HG03571 (cell line): ENCODE measurements at regions not wholly inside any gene's neighbourhood (a gene's known extent, or its start where the extent isn't known, plus 50 kb on each side); places are given as distances from the start of the nearest gene placed in this dataset.

Source experiments
- ATAC-seq: cut with Tn5 transposase; IDR thresholded peaks from one replicate; pipeline ENCODE4 v1.9.1; 2021; ENCODE audit not compliant: unreplicated experiment

- no peak for ATAC-seq
Measured at GRCh38 chr18:22542406-22542835, 124.7 kb upstream of the CTAGE1 start.

DNA sequence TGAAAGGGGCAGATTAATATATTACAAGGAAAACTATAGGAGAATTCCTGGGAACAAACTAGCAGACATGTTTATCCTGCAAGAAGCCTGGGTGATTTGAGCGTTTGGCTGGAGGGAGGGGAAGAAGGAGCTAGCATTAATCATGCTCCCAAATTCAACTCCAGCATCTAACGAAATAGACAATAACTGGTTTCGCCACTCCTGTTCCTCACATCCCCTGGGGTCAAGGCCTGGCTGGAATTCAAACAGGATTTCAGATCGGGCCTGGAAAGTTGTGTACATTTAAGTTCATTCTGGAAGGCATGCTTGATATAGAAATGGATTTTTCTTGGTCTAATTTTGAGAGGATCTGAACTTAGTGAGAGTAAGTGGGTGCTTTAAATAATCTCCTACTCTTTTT is 126.1 kb upstream of the CTAGE1 start:
- no peak for ATAC-seq

DNA sequence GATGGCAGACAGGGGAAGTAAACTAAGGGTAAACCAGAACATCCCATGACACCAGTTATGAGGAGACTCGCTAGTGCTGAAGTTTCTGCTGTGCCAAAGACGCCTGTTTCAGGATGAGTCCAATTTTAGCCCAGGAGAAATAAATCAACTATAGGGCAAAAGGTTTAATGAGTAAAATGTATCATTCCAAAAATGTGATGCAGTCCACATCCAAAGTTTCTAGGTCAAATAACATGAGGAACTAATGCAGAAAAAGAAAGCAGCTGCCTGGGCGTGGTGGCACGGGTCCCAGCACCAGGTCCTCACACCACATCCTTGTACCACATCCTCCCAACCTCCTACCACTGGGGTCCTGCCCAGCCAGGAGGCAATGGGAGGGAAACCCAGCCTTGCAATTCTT is 126.9 kb upstream of the CTAGE1 start:
- ATAC-seq, result no peak

- no peak for ATAC-seq
Measured at GRCh38 chr18:22545066-22545760, 127.5 kb upstream of the CTAGE1 start.

DNA sequence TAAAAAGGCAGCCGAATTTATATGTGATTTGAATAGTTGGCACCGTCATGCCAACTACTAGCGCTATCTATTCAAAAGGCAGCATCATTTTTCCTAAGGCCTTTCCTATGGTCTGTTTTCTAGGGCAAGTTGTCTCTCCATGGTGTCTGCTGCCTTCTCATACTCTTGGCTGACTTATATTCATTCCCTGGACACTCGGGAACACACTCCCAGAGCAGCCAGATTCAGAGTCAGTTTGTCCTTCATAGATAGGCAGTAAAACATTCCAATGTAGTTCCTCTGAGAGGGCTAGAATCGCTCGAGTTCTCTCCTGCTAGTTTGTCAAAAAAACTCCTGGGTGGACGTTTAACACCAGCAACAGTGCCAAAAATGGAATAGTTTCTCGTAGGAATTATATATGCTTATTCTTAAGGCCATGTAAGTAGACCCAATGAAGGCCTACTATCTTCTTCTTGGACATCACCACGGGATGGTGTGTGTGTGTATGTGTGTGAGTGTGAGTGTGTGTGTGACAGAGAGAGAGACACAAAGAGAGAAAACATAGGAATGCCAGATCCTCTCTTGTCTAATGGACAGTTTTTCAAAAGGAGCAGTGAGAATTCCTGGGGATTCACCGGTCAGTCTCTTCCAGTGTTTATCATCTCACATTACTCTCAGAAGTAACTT is 129.3 kb upstream of the CTAGE1 start:
- no peak for ATAC-seq

DNA sequence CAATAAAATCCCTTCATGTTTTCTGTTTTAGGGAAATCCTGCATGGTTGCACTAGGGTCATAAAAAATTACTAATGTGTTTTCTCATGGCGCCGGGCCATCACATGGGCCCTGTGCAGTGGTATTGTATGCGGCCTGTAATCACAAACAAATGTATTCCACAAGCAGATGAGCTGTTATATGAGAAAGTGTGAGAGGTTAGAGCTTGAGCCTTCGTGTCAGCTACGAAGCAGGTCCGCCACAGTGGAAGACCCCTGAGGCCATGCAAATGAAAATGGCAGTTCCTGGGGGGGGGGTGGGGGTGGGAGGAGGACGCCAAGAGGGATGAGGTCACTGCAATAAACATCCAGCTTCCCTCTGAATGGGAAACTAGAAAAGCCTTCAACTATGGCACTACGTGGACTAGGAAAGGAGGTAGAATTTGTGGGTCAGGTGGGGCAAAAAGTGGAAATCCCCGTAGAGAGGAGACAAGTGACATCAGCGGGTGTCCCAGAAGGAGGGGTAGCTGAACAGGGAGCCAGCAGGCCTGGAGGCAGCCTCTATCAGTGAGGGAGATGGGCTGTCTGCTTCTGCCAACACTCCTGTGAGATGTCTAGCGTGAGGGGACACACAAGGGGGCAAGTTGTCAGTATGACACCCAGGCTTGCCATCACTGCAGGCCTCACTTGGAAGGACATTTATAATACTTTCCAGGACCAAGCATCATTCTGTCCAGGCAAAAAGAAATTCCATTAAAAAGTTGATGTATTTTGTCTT is 130.3 kb upstream of the CTAGE1 start:
- no peak for ATAC-seq

- no peak for ATAC-seq
Measured at GRCh38 chr18:22549260-22549937, 131.7 kb upstream of the CTAGE1 start.

DNA sequence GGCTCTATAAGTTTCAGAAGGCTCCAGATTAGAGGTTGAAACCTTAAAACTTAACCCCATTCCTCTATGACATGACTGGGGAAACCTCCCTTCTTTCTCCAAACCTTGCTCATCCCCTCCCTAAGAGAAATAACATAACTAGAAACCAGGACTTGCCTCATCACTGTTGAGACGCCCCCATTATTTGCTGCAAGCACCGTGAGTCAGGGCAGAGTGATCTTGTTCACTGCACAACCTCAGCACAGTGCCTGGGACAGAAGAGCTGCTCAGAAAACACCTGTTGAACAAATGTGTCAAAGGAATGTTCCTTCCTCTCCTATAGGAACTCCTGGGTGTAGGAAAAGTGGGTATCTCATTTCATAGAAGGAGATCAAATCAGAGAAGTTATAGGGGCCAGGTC is 132.7 kb upstream of the CTAGE1 start:
- no peak for ATAC-seq

GRCh38 chr18:22550861-22551260 is 133.1 kb upstream of the CTAGE1 start:
- no peak for ATAC-seq

- ATAC-seq, result no peak
Measured at GRCh38 chr18:22551536-22552151, 133.9 kb upstream of the CTAGE1 start.

DNA sequence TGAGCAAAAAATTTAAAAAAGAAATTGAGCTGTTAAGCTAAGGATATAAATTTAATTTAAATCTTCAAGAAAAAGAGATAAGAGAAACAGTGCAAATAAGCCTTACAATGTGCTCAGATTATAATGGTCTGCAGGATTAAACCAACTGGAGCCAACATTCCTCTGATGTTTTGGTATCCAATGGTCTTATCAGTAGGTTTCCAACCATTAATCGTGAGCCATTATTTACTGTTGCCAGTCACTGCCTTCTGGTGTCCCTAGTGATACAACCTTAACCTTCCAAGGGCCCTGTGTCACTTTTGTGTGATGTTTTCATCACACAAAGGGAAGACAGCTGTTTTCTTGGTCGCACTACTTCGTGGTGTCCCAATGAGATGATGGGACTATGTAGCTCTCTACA is 134.5 kb upstream of the CTAGE1 start:
- no peak for ATAC-seq

DNA sequence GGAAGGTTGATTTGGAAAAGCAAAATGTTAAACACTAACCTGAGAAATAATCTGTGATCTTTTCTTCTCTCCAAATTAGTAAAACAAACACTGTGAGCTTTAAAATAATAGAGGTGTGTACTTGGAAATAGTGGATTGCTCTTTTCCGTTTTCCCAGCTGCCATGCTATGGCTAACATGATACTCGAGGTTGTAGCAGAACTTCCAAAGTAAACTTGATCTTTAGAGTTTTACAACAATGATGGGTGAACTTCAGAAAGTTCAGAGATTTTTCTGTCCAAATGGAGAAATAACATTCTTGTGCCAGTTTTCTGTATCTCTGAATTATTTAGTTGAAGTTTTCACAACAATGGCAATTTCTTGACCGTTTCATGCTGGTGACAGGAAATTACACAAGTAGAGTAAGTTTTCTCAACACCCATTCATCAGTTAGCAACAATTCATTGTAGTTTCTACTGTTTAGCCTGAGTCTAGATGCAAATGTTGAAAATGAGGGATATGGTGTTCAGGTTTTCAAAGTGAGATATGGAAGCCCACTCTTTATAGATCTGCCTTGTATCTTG is 135.3 kb upstream of the CTAGE1 start:
- no peak for ATAC-seq

GRCh38 chr18:22556222-22557167 is 138.8 kb upstream of the CTAGE1 start:
- ATAC-seq, result no peak

- ATAC-seq, result no peak
Measured at GRCh38 chr18:22557168-22557941, 139.6 kb upstream of the CTAGE1 start.

GRCh38 chr18:22558945-22559385 is 141.2 kb upstream of the CTAGE1 start:
- ATAC-seq, result no peak

GRCh38 chr18:22559414-22560274 is 141.9 kb upstream of the CTAGE1 start:
- ATAC-seq, result no peak

- ATAC-seq, result no peak
Measured at GRCh38 chr18:22560275-22560610, 142.5 kb upstream of the CTAGE1 start.

DNA sequence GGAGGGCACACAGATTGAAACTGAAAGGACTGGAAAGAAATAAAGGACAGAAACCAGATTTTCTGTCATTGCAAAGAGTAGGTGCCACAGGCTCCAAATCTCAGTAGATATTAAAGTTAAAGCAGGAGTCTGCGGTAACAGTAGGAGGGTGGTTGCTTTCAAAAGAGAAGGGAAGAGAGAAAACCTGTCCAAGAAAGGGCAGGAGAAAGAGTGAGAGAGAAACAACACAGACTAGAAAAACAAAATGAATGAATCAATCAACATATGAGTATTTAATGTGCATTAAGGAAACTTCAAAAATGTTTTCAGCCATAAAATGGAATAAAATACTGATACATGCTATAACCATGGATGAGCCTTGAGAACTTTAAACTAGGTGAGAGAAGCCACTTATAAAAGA is 143.1 kb upstream of the CTAGE1 start:
- no peak for ATAC-seq
